HPDE6-E6E7 (cell line): ENCODE measurements at regions not wholly inside any gene's neighbourhood (a gene's known extent, or its start where the extent isn't known, plus 50 kb on each side); places are given as distances from the start of the nearest gene placed in this dataset.
"Not testable (repeated sequence)": the region's sequence is repeated elsewhere in the genome, so short reads cannot be mapped to it uniquely, and the experiment has no call there.

Experiments
- DNase-seq: peaks from one replicate; pipeline ENCODE4 v3.0.0; 2011; ENCODE audit warnings: missing footprints; ENCODE audit errors: extremely low spot score

DNA sequence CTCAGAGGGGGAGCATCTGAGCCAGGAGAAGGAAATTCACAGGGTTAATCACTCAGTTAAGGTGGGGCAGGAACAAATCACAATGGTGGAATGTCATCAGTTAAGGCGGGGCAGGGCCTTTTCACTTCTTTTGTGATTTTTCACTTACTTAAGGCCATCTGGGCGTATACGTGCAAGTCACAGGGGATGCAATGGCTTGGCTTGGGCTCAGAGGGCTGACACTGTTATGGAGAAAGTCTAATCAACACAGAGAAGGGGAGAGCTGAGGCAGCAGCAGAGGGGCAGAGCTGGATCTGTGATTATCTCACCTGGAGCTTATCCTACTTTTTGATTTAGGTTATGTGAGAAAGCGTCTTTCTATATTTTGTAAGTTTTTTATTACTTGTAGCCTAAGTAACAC is 350.1 kb downstream of the NSUN3 start:
- not testable (repeated sequence) for DNase-seq

DNA sequence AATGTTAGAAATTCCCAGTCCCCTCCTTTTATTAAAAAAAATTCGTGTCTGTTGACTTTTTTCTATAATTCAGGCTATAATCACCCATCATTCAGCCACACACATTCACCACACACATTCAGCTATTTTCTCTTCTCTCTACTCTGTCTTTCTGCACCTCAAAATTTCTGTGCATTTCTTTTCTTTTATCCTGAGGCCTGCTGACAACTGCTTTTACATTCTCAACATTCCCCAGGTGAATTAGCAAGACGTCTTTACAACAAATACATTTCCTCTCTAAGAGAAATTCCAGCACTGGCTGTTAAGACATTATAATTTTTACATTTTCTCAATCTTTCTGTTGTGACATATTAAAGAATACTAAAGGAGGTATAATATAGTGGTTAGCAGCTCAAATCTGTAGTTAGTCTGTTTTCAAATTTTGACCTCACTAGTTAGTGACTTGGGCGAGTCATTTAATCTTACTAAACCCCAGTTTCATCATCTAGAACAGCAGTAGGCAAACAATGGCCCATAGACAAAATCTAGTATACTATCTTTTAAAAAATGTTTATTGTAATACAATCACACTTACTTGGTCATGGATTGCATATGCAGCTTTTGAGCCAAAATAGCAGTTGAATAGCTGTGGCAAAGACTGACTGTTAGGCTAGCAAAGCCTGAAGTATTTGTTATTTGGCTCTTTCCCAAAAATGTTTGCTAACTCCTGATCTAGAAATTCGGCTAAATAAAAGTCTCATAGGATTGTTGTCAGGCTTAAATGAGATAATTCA is 350.7 kb downstream of the NSUN3 start:
- DNase-seq = no peak

DNA sequence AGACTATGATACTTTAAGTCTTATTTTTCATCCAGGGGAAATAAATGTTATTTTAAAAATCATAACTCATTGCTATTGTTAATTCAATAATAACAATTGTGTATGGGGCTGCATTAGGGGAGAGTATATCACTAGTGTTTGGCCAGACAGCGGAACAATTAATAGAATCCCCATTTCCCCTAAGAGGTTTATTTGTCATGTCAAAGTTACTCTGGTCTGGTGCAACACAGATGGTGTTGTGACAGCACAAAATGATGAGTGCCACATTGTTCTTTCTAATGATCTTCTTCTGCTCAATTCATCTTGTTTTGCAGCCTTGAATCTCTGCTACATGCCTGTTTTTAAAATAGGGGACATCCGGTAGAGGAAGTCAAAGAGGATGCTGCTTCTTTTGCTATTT is 351.6 kb downstream of the NSUN3 start:
- DNase-seq = no peak

DNA sequence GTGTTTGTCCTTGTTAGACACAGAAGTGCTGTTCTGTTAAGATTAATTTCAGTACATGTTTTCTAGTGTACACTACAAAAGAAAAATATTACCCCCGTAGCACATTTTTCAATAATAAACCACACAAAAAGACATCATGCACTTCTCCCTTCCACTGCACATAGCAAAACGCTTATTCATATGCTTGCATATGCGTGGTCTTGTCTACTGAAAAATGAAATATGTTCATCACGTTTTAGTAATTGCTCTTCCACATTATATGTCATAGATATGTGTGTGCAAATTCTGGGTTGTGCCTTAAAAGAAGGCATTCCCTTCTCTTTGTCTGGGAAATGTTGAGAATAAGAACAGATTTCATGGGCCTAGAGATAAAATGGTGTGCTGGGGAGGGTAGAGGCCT is 353.9 kb downstream of the NSUN3 start:
- DNase-seq = no peak

DNA sequence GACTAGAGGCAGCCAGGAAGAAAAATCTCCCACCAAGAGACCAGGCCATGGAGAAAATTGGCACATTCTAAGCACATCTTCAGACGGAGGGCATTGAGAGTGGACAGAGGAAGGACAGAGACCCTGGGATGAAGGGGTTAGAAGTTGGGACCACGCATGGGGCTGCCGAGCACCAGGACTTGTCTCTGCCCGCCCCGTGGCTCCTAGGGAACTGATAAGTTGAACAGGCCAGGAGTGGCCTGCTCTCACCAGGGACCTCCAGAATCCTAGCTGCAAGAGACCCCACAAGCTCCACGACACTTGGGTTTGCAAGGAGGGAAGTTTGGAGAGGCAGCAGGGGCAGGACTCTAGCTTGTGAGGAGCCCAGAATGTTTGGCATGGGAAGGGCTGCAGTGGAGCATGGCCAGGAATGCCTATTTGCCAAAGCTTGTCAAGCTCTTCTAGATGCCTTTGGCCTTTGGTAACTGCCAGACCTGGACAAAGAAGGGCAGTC is 355.1 kb downstream of the NSUN3 start:
- DNase-seq = no peak

DNA sequence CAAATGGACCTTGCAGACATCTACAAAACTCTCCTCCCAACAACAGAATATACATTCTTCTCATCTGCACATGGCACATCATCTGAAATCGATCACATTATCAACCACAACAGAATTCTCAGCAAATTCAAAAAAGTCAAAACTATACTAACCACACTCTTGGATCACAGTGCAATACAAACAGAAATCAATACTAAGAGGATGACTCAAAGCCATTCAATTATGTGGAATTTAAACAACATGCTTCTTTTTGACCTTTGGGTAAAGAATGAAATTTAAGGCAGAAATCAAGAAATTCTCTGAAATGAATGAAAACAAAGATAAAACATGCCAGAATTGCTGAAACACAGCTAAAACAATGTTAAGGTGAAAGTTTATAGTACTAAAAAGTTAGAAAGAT is 358.1 kb downstream of the NSUN3 start:
- DNase-seq = no peak

DNA sequence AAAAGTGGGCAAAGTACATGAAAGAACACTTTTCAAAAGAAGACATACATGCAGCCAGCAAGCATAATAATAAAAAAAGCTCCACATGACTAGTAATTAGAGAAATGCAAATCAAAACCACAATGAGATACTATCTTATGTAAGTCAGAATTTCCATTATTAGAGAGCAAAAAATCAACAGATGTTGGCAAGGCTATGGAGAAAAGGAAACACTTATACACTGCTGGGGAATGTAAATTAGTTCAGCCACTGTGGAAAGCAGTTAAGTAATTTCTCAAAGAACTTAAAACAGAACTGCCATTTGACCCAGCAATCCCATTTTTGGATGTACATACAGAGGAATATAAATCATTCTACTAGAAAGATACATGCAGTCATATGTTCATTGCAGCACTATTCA is 360.7 kb downstream of the NSUN3 start:
- no peak for DNase-seq

DNA sequence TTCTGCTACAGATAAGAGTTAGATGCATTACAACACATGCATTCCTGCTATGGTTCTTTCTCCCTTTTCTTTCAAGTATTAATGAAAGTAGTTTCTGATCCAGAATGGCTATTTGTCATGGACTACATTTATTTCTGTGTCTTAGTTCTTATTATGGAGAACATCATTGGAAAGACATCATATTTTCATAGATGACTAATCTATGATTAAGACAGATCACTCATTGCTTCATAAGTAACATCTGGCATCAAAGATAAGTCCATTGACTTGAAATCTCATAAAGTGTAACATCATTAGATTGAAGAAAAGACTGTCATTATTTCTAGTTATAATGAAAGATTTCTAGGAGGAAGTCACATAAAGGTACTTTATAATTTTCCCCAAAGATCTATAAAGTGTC is 366.7 kb downstream of the NSUN3 start:
- no peak for DNase-seq

DNA sequence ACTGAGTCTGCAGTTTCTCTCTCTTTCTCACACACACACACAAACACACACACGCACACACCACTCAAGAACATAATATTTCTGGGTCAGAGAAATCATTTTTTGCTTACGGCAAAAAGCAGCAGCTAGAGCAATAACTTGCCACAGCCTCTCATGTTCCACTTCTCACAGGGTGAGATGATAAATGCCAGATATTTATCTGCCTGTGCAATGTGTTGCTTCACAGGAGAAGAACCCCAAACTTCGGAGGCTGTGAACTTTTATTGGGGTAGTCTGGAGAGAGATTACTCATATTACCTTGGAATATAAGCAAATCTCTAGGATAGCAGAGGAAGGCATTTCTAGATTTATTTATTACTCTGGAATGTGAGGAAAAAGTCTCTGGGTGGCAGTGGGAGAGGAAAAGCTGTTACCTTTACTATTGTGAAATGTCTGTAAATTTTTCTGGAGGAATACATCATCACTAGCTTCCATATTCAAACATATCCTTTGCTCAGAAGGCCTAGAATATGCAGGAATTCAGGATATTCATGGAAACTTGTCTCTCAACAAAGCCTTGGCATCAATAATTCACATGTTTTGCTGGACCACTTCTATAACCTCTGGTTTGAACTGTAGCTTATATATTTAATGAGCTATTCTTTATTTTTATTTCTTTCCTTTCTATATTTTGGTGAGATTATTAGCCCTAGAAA is 369.2 kb downstream of the NSUN3 start:
- no peak for DNase-seq

DNA sequence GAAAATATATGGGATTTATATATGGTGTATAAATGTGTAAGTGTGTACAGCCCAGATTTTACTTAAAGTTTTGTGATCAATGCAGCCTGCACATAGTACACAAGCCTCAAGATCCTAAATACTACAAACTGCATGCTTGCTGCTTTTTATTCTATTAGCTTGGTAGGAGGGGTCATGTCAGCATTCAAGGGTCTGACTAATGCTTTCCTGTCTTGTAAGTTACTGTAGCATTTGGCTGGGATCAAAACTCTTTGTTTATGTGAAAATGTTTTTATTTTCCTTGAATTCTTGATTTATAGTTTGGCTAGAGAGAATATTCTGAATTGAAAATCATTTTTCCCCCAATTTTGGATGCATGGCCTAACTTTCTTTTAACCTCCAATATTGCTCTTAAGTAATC is 370.9 kb downstream of the NSUN3 start:
- DNase-seq = no peak

DNA sequence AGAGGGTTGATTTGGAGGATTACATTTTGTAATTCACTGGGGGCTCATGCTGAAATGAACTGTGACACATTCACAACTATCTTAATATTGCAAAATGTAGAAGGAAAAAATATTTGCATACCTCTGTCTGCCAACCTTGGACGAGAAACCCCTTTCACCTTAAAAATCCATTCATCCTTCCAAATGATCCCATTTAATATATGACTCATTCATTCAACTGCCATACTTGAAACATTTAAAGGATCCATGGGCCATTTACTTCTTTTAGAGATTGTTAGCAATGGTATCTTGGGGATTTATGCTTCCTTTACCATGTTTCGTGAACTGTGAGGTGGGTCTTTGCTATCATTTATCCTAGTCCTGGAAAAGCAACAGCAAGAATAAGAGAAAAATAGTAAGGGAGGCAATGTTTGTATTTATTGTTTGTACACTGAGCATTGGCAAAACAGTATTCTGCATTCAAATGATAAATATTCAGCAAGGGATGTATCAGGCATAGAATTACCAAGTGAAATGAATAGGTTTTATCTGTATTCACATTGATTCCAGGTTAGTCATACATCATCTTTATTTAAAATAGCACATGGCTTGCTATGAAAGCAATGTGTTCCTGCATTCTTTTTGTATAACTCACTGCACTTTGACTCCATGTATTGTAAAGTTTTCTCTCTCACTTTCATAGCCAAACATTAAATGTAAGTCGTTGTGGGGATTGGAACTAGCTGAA is 378.1 kb downstream of the NSUN3 start:
- DNase-seq = peak; percentile 58

DNA sequence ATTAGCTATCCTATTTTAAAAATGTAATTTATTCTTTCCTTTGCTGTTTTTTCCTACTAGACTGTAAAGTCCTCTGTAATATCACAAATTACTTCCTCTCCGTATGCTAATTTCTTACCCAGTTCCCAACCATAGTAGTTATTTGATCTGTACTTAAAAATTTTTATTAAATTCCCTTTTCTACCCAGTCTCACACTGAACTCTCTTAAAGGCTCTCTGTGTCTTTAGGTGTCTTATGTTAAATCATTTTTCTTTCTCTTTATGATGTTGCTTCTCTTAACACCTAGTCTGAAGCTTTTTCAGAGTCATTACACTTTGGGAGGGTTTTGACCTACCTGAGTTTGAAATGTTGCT is 378.6 kb downstream of the NSUN3 start:
- DNase-seq = no peak

DNA sequence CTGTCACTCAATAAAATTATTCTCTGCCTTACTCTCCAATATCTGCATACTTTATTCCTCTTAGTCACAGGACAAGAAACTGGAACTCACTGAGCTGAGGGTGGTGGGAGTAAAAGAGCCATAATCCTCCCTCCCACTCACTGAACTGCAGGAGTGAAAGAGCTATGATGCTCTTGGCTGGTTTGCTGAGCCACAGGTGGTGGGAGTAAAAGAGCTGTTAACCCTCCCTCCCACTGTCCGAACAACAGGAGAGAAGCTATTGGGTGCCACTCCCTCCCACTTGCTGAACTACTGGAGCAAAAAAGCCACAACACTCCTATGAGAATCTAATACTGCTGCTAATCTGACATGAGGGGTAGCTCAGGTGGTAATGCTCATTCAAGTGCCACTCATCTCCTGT is 391.0 kb downstream of the NSUN3 start:
- DNase-seq = no peak

DNA sequence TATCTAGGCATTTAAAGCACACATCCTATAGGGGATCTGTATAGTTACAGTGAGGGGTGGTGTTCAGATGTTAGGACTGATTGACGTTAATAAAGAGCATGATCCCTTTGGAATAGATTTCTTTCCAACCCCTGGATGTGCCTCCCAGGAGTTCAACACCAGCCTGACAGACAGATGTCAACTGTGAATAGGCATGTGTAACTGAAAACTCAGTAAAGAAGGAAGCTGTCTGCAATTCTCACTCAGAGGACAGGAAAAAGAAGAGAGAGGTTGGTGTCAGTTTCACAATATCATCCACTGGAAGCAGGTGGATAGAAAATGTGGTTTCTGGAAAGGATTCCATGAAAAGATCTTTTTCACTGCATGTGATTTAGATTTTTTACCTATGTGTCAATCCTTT is 396.3 kb downstream of the NSUN3 start:
- DNase-seq = no peak

DNA sequence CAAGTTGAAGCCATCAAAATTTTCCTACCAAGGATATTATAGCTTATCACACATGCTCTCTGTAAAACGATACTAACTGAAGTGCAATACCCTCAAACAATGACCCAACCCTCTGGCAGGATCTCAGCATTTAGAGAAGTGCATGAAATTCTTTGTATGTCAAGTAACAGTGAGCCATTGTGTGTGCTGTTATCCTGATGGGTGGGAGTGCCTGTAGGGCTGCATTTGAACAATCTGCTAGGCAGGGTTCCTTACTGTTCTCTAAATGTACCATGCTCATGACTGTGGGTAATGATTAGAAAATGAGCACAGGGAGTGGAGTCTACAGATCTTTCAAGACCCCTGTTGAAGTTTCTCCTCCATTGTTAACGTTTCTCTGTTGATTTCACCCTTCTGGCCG is 398.1 kb downstream of the NSUN3 start:
- DNase-seq = no peak

DNA sequence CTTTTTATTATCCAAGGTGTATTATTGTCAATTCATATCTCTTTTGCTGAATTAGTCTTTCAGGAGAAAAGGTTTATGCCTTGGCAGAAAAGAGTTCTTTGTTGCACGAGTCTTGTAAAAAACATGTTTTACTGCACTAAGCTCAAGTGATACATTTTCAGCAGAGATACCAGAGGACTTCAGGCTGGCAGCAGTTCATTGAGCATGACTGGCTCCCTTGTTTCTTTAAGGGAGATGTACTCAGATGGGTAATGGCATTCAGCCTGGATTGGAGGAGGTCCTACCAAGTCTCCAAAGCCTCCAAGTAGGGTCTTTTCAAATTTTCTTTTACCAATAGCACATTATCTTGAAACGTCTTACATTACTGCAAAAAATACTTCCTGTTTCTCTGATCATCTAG is 400.1 kb downstream of the NSUN3 start:
- no peak for DNase-seq

DNA sequence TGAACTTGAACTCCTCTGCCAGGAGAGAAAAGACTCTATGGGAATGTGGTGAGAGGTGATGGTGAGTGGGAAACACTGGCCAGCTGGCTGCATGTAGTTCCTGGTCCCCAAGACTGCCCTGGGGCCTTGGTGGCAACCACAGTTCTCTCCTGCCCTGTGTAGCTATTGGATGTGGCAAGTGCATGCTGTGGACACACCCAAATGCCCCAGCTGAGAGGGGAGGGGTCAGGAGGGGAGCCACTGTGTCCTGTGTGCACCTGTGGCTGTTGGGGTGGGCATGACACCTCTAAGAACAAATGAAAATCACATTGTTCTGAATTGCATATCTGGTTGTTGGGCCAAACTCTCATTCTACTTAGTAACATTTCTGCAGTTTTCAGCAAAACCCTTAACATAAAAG is 409.6 kb downstream of the NSUN3 start:
- no peak for DNase-seq

DNA sequence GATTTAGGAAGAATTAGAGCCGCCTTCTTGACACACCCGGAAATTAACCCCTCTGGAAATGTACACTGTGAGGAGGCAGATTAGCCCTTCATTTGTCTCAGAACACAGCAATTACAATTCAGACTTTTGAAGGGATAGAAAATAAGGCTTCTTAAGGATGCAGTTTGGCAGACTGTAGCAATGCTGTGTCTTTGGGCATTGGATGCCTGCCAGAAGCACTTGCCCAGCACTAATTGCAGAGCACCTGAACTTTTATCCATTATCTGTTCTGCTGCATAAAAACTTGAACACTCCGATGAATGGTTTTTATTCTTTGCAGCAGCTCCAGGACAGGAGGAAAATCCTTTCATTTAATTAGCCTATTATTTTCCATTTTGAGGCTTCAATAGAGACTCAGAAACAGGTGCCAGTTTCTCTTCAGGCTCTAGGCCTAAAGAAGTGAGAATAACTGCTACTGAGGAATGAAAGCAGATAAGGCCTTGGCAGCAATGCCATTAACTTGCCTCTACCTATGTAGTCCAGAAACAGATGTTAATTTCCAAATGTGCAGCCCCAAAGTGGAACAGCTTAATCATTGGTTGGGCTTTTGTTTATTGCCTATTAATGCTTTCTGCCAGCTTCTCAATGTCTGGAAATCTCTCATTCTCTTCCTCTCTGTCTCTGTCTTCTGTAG is 418.5 kb downstream of the NSUN3 start:
- no peak for DNase-seq

DNA sequence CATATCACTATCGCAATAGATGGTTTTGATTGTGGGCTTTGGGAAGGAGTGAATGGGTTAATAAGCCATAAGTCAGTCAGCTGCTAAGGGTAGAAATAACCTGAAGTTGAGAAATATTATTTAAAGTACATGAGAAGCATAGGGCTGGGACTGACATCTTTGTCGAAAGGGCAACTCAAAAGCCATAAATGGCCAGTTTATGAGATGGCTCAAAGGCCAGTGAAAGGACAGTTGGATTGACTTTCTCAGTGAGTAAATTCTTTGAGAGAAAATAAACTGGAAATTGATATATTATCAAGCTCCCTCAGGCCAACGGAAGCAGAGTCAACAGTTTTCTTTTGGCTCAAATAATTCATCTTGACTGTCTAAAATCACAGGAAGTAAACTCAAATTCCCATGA is 419.8 kb downstream of the NSUN3 start:
- DNase-seq = no peak

DNA sequence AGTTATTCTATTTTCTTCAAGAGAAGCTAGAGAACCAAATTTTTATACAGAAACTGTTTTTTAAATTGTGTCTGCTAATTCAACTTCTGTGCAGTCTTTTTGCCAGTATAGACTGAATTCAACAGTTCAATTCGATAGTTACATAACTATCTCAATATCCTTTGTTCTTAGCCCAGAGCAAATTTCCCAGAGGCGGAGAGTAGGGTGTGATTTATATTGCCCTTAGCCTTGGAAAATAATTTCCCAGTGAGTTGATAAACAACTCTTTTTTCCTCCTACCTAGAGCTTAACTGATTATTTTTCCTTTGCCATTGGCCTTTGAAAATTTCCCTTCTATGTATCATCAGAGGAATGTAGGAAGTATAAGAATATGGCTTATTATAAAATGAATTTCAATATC is 420.5 kb downstream of the NSUN3 start:
- DNase-seq = no peak

DNA sequence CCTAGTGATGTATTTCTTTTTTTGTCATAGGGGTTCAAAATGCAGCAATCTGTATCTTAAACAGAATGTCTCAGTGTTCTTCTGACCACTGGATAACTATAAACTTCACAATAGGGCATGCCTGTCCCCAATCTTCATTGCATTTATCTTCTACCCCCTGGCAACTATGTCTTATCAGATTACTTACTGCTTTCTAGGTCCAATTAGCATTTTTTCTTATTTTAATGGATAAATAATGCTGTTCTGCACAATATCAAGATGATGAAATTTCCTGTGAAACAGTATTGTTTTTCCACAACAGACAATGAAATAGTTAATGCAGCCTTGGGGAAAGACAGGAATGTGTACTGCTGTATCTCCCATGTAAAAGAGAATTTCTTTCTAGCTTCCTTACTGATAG is 432.1 kb downstream of the NSUN3 start:
- DNase-seq = no peak

DNA sequence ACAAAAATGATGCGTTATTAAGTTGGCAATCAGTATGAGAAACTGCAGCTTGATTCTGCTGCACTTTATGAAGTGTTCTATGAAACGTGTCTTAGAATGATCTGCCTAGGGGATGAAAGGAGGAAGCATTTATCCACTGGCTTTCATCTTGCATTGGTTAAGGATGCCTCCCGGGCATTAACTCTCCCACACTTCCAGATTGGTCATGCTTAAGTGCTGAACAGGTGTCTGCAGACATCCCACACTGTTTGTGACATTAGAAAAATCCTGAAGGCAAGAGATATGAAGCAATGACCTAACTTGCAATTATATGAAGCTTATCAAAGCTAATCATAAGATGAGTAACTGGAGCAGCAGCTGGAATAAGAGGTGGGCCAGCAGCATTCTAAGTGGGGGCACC is 437.3 kb downstream of the NSUN3 start:
- no peak for DNase-seq
